ENCODE measurements at regions not wholly inside any gene's neighbourhood (a gene's known extent, or its start where the extent isn't known, plus 50 kb on each side); places are given as distances from the start of the nearest gene placed in this dataset.

- no peak overlapping the region for H3K4me3 ChIP-seq (ENCODE audit: low read depth, low read length)
- no peaks in the 10 kb centered on the region for H3K36me3 ChIP-seq (ENCODE audit: control insufficient read depth, insufficient read depth, low read length)
- no peak overlapping the region for H3K27ac ChIP-seq (ENCODE audit: low read depth, low read length)
- H3K9me3 ChIP-seq (ENCODE audit: control insufficient read depth, insufficient read depth, low read length) = no peaks in the 10 kb centered on the region
- H3K4me1 ChIP-seq (ENCODE audit: control insufficient read depth, insufficient read depth, low read length) = peaks cover 18% of the 10 kb centered on the region
- H3K27me3 ChIP-seq (ENCODE audit: control insufficient read depth, insufficient read depth, low read length) = no peaks in the 10 kb centered on the region
- H3K9ac ChIP-seq (ENCODE audit: low read depth, low read length) = no peak overlapping the region
These were observed 55.1 kb upstream of the NFIB start for GRCh38 chr9:14369011-14369410.

GRCh38 chr9:14366076-14366475 lies 52.1 kb upstream of the NFIB start:
- Histone ChIP-seq H3K9me3 (ENCODE audit: control insufficient read depth, insufficient read depth, low read length) (no peaks in the 10 kb centered on the region), H3K4me3 (ENCODE audit: low read depth, low read length) (no peak overlapping the region), H3K4me1 (ENCODE audit: control insufficient read depth, insufficient read depth, low read length) (peaks cover 9% of the 10 kb centered on the region), H3K36me3 (ENCODE audit: control insufficient read depth, insufficient read depth, low read length) (no peaks in the 10 kb centered on the region), H3K27me3 (ENCODE audit: control insufficient read depth, insufficient read depth, low read length) (no peaks in the 10 kb centered on the region), H3K27ac (ENCODE audit: low read depth, low read length) (no peak overlapping the region), H3K9ac (ENCODE audit: low read depth, low read length) (no peak overlapping the region)

GRCh38 chr9:14365670-14366069 lies 51.7 kb upstream of the NFIB start:
- H3K9ac ChIP-seq (ENCODE audit: low read depth, low read length) = no peak overlapping the region
- H3K27ac ChIP-seq (ENCODE audit: low read depth, low read length) = no peak overlapping the region
- H3K4me3 ChIP-seq (ENCODE audit: low read depth, low read length) = no peak overlapping the region

More at GRCh38 chr9:14365670-14366069, 51.7 kb upstream of the NFIB start:
- H3K27me3 ChIP-seq (ENCODE audit: control insufficient read depth, insufficient read depth, low read length) = no peaks in the 10 kb centered on the region
- H3K36me3 ChIP-seq (ENCODE audit: control insufficient read depth, insufficient read depth, low read length) = no peaks in the 10 kb centered on the region
- no peaks in the 10 kb centered on the region for H3K9me3 ChIP-seq (ENCODE audit: control insufficient read depth, insufficient read depth, low read length)
- peaks cover 13% of the 10 kb centered on the region for H3K4me1 ChIP-seq (ENCODE audit: control insufficient read depth, insufficient read depth, low read length)
